GM12878 (cell line): ENCODE measurements at regions not wholly inside any gene's neighbourhood (a gene's known extent, or its start where the extent isn't known, plus 50 kb on each side); places are given as distances from the start of the nearest gene placed in this dataset.

Source experiments
- ATF7 ChIP-seq: fragments of 450-650 bp; IDR thresholded peaks from 2 replicates; pipeline ENCODE4 v1.6.1; 2016; ENCODE audit warnings: low read depth, mild to moderate bottlenecking
- E4F1 ChIP-seq: fragments of 450-650 bp; IDR thresholded peaks from 2 replicates; pipeline ENCODE4 v1.6.1; 2018; ENCODE audit warnings: borderline replicate concordance, mild to moderate bottlenecking; ENCODE audit not compliant: partially characterized antibody
- EED ChIP-seq: sonication (generic); IDR thresholded peaks from 2 replicates; pipeline ENCODE4 v1.6.1; 2016; ENCODE audit warnings: antibody characterized with exemption, low read depth
- IKZF2 ChIP-seq, 2 experiments: fragments of 450-650 bp; IDR thresholded peaks; 2 replicates each; pipeline ENCODE4 v1.6.1; 2017; ENCODE audit warnings: mild to moderate bottlenecking in 2 of 2, moderate library complexity in 2 of 2
- PAX8 ChIP-seq: fragments of 450-650 bp; IDR thresholded peaks from 2 replicates; pipeline ENCODE4 v1.6.1; 2017; ENCODE audit warnings: mild to moderate bottlenecking, moderate library complexity
- SUZ12 ChIP-seq: fragments of 200-600 bp; sonication (generic); IDR thresholded peaks from one replicate; pipeline ENCODE4 v1.6.1; 2018; ENCODE audit warnings: antibody characterized with exemption, mild to moderate bottlenecking; ENCODE audit not compliant: unreplicated experiment
- ZBED1 ChIP-seq: IDR thresholded peaks from 2 replicates; pipeline ENCODE4 v1.6.1; 2016; ENCODE audit warnings: borderline replicate concordance
- TF ChIP-seq, protein P1 (sequence below): IDR thresholded peaks from 2 replicates; pipeline ENCODE4 v1.6.1; 2012; ENCODE audit warnings: low read depth, low read length, improper control_type of control experiment
- TF ChIP-seq, protein P2 (sequence below): IDR thresholded peaks from 2 replicates; pipeline ENCODE4 v1.6.1; 2012; ENCODE audit warnings: low read depth, low read length, improper control_type of control experiment
- TF ChIP-seq, protein P3 (sequence below): IDR thresholded peaks from 2 replicates; pipeline ENCODE4 v1.6.1; 2012; ENCODE audit warnings: low read length, inconsistent platforms

DNA sequence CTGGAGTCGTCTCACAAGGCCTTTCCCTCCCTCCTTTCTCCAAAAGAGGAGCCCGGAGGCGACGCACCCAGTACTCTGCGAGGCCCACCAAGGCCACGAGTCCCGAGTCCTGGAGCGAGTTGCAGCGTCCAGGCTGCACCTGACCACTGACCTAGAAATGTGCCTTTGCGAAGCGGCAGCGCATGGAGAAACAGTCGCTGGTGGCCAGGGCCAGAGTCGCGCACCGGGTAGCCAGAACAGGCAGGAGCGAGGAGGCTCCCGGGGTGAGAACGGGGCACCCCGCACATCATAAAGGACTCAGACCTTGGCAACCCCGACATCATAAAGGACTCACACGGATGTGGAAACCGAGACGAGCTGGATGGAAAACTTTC, 318.4 kb downstream of the FAM72C start (continued):
- TF ChIP-seq IKZF2 (IDR thresholded peaks at IDR 0.05) (no peak), ZBED1 (no peak), EED (no peak), ATF7 (no peak), SUZ12 (no peak), PAX8 (no peak), E4F1 (no peak)
- TF ChIP-seq, protein P1, sequence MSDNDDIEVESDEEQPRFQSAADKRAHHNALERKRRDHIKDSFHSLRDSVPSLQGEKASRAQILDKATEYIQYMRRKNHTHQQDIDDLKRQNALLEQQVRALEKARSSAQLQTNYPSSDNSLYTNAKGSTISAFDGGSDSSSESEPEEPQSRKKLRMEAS, result no peak
- TF ChIP-seq, protein P2, sequence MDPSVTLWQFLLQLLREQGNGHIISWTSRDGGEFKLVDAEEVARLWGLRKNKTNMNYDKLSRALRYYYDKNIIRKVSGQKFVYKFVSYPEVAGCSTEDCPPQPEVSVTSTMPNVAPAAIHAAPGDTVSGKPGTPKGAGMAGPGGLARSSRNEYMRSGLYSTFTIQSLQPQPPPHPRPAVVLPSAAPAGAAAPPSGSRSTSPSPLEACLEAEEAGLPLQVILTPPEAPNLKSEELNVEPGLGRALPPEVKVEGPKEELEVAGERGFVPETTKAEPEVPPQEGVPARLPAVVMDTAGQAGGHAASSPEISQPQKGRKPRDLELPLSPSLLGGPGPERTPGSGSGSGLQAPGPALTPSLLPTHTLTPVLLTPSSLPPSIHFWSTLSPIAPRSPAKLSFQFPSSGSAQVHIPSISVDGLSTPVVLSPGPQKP, result no peak
- TF ChIP-seq, protein P3, sequence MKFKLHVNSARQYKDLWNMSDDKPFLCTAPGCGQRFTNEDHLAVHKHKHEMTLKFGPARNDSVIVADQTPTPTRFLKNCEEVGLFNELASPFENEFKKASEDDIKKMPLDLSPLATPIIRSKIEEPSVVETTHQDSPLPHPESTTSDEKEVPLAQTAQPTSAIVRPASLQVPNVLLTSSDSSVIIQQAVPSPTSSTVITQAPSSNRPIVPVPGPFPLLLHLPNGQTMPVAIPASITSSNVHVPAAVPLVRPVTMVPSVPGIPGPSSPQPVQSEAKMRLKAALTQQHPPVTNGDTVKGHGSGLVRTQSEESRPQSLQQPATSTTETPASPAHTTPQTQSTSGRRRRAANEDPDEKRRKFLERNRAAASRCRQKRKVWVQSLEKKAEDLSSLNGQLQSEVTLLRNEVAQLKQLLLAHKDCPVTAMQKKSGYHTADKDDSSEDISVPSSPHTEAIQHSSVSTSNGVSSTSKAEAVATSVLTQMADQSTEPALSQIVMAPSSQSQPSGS, result no peak
